GM03348 (cell line): ENCODE measurements at regions not wholly inside any gene's neighbourhood (a gene's known extent, or its start where the extent isn't known, plus 50 kb on each side); places are given as distances from the start of the nearest gene placed in this dataset.
"Not testable (repeated sequence)": the region's sequence is repeated elsewhere in the genome, so short reads cannot be mapped to it uniquely, and the experiment has no call there.

ENCODE experiments used
- DNase-seq: peaks from one replicate; pipeline ENCODE4 v3.0.0; 2012; ENCODE audit warnings: low spot score

DNA sequence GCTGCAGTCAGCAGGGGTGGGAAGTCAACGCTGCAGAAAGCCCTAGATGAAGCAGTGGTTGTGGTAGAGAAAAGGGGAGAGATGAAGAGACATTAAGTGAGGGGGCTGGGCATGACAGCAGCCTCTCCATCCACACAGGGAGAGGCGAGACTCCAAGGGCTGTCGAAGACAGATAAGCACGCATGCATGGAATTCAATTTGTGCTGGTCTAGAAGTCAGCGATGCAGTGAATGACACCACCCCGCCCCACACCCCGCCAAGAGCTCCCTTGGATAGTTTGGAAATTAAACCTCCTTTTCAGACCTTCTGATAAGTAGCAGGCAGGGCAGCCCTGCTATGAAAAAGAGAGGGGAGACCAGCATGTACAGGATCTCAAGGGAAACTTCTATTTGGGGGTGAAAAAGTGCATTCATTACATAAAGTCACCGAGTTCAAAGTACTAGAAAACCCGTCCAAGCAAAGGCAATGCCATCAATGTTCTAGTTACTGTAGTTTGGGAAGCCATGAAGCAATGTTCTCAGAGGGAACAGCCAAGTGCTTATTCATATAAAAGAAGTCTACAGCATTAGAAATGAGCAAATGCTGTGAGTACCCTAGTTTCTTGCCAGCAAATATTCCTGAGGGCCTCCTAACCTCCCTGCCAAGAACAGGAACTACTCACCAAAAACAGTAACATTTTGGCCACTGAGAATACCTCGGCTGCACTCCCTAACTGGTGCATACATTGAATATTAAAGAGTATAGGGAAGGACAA, 152.3 kb upstream of the ANXA10 start:
- no peak for DNase-seq

DNA sequence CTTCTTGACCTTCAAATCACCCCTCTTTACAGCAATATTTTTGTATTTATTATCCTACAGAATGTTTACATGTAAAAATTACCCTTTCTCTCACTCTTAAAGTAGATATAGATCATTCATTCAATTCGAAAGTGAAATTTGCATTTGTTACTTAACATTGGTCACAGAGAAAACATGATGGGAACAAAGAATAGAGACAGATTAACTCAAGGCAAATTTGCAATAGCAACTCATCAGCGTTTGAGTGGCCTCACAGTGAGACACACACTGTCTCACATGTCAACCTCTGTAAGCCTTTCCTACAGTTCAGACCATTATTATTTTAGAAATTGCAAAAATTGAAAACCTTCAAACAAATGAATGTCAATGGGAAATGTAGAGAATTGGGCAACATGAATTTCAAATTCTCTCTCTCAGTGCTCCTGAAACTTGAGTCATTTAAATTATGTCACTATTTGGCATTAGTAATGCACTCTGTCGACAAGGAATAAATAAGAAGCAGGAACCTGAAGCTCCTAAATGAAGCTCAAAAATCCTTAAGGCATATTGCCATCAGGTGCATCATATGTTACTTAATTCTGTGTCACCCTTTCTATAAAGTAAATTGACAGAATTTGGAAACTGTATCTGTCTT, 148.3 kb upstream of the ANXA10 start:
- DNase-seq: no peak

DNA sequence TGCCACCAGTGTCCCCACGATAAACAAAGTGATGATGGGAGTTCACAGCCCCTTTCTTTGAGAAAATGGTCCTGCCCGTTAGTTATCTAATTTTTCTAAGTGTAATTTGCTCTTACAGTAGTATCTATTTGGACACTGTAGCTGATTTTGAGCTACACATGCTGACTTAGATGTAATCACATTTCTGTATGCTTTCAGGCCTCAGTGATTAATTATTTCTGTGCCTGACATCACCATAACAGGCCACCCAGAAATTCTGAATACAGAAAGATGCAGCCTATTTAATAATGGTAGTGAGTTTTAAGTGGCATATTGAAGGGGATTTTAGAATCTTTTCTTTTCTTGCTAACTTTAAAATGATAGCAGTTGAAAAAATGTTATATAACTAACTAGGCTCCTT, 147.6 kb upstream of the ANXA10 start:
- DNase-seq: no peak

DNA sequence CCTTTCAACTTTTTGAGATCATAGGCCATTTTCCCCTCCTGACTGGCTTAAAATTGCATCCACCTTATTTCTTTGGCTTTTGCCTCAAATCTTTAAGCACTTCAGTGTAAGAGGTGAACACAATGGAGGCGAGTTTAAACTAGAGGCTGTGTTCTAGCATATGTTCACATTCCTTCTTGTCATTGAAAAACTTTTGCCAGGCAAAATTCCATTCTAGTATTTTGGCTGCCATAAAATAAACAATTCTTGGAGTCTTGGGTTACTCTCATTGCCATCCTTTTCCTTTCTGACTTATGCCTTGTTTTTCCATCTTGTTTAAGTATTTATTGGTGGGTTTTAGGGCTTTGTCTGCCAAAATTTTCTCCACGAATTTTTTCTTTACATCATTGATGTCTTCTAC, 137.3 kb upstream of the ANXA10 start:
- no peak for DNase-seq

DNA sequence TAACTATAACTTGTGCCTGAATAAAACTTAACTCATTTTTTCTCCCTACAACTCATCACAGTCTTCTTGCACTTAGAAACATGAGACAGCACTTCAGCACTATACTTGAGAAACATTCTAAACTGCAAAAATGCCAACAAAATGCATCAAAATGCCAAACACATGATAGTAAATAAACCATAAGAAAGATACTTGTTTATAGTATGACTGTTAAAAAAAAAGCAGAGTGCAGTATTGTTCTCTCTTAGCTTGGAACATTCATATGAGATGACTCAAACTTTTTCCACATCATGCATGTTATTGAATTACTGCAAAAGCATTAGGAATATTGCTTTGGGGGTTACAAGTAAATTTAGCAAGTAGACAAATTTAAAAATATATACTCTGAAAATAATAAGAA, 135.7 kb upstream of the ANXA10 start:
- DNase-seq: no peak

DNA sequence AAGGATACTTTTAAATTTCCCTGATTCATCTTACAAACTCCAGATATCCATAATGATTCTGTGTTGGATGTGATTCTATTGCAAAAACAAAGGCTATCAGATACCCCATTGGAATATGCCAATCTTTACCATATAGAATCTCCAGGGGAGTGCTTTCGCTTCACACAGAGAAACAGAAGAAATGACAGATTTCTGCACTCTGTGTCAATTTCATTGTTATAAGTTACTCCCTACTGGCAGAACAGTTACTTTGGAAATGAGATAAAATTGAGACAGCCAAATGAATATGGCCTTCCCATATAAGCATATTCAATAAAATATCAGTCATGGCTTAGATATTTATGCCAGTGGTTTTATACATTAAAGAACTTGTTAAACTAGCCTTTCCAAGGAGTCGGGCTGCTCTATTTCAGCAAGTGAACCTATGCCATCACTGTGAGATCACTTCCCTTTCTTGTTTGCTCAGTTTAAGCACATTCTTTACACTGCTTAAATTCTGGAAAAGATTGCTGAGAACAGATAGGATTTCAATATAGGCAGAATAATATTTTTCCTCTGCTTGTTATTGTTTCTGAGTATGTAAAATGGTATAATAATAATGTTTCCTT, 127.5 kb upstream of the ANXA10 start:
- DNase-seq: no peak

DNA sequence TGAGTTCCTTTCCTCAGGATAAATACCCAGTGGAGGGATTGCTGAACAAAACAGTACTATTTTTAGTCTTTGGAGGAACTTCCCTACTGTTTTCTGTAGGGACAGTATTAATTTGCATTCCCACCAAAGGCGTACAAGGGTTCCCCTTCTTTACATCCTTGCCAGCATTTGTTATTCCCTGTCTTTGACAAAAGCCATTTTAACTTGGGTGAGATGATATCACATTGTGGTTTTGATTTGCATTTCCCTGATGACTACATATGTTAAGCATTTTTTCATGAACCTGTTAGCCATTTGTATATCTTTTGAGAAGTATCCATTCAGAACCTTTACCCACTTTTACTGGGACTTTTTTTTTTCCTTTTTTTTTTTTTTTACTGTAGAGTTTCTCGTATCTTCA, 126.2 kb upstream of the ANXA10 start:
- no peak for DNase-seq

DNA sequence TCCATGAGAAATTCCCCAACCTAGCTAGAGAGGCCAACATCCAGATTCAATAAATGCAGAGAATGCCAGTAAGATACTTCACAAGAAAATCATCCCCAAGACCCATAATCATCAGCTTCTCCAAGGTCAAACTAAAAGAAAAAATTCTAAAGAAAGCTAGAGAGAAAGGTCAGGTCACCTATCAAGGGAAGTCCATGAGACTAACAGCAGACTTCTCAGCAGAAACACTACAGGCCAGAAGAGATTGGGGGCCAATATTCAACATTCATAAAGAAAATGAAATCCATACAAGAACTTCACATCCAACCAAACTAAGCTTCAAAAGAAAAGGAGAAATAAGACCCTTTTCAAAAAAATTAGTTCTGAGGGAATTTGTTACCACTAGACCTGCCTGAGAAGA, 118.8 kb upstream of the ANXA10 start:
- DNase-seq: no peak

DNA sequence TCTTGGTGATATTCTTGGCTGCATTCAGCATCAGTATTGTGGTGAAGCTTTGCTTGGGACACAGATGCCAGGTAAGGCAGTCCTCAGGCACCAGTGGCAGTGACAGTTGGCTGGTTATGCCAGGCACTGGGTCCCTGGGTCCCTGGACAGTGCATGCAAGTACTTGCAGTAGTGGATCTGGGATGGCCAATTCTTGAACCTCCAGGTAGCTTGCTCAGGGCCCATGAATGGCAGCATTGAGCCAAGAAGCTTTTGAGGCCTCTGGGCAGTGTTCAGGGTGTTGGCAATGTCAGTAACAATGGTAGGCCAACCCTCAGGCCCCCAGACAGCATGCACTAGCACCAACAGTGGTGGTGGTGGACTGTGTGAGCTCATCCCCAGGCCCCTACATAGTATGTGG, 106.8 kb upstream of the ANXA10 start:
- no peak for DNase-seq

DNA sequence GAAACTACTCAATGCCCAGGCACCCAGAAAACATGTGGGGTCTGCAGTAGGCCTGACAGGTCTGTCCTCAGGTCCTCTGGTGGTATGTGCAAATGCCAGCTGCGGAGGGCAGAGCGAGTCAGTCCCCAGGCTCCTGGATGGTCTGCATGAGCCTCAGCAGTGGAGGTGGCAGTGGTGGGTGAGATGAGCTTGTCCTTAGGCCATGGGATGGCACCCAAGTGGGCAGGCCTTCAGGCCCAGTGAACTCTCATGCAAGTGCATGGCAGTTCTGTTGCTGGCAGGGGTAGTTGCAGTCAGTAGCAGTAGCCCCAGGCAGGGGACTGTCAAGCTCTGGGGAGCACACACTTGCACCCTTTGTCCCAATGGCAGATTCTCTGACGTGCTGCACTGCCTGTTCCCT, 106.3 kb upstream of the ANXA10 start:
- DNase-seq: no peak

DNA sequence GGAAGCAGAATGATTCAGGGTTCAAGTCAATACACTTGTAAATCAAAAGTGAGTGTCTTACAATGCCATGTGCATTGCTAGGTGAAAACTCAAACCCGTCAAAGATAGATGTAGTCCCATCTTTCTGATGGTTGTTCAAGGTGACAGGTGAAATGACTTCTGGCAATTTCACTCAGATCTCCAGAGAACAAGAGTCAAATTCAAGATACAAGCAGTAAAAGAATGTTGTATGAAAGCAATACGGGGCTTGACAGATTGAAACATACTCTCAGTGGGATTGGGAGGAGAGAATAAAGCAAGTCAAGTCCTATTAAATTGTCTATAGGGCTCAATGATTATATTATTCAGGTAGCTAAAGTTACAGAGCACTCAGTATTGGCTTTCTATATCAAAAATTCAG, 105.1 kb upstream of the ANXA10 start:
- no peak for DNase-seq

DNA sequence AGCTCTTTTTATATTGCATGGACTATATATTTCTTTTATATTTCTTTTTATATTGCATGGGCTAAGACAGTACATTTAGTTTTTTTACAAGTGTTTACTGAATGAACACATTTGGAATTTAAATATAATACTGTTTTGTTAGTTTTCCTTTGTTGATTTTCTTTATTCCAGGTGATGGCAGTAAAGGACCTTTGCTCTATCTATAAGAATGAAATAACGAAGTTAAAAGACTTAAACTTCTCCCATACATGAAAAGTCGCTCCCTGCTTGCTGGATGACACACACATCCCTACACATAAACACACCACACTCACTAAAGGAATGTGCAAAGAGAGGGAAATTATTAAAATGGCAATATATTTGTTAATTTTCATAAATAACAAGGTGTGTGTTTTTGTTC, 102.5 kb upstream of the ANXA10 start:
- DNase-seq: no peak

DNA sequence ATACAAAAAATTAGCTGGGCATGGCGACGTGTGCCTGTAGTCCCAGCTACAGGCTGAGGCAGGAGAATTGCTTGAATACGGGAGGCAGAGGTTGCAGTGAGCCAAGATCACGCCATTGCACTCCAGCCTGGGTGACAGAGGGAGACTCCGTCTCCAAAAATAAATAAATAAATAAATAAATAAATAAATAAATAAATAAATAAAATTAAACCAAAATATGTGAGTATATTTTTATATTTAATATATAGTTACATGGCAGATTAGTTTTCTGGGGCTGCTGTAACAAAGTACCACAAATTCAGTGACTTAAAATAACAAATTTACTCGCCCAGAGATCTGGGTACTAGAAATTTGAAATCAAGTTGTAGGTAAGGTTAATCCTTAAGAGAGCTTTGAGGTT, 84.2 kb upstream of the ANXA10 start:
- DNase-seq: not testable (repeated sequence)

DNA sequence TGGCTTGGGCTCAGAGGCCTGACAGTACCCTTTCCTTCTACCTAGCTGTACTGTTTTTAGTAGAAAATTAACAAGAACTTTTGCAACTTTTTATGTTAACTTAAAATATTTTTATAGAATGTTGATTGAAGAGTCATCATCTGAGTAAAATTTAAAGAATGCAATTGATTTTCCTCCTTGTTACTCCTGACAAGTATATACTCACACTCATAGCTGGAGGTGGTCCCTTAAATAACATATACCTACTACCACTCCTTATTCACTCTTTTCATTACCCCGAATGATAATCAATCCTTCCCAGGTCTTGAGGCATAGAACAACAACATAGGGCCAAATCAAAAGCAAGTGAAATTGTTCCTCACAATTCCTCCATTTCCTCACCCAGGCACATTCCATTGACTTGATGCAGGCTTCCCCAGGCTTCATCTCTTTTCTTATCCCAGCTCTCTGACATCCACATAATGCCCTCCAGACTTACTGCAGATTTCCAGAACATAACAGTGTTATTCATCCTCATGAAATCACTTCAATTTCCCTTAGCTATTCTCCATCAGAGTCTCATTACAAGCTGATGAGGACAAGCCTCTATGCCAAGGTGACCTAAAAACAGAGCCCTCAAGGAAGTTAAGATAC, 73.2 kb upstream of the ANXA10 start:
- peak; percentile 25 for DNase-seq

DNA sequence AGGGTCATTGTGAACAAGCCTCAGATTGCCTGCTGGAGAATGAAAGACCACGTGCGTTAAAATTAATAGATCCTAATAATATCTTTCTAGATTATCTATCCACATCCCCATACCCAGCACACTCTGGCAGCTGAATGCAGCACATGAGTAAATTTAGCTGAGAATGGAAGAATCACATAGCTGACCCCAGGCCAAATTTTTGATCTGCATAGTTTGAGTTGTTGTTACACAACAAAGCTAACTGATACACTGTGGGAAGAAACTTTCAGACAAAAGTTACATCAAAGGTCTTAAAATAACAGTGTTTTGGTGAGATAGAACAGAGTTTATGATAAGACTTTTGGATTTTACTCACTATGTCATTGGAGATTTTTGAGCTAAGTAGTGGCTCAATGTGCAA, 72.4 kb upstream of the ANXA10 start:
- DNase-seq: no peak

DNA sequence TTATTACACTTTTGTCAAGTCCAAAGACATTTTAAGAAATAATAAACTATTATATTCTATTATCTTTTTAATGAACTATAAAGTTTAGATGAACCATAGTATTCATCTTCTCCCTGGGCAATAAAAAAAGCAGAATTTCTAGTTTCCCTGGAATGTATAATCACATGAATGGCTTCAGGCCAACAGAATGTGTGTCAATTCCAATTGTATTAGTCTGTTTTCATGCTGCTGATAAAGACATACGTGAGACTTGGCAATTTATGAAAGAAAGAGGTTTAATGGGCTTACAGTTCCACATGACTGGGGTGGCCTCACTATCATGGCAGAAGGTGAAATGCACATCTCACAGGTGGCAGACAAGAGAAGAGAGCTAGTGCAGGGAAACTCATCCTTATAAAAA, 70.7 kb upstream of the ANXA10 start:
- no peak for DNase-seq

DNA sequence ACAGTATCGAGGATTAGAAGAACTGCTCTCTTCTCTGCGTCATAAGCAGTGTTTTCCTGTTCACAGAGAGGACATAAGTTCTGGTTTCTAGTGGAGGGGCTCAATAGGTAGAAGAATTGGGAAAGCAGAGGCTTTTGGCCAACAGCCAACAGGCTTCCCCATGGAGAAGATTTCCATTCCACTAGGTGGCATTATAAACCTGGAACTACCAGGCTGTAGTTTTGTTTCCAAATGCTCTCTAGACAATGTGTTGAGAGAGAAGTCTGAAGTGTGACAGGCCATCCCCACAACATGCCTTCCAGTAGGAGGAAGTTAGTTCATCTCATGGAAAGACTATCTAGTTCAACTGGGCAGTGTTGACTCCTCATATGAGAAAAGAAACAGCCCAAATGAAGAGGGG, 63.8 kb upstream of the ANXA10 start:
- peak; percentile 27 for DNase-seq

DNA sequence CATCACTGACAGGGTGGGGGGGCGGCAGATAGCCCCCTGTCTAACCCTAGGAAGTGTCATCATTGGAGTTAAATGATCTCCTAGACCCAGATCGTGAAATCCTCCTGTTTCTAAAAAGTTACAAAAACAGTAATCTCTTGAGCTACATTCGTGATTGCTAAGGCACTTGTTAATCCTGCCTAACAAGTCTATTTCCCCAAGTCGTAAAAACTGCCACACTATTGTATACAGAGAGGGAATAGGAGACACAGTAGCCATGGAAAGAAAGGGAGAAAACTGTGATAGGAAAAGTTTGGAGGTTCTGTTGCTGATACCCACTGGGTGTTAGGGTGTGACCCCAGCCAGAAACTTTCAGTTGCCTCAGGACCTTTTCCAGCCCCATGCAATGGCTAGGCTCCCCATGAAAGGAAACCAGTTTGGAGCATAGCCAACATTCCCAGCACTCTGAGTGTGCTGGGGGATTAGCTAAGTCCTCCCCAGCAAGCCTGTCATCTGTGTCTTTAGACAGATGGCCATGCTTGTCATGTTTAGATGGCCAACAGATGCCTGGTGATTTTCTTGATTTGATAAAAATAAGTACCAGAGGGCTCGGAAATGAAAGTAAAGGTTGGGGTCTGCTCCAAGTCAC, 63.3 kb upstream of the ANXA10 start:
- no peak for DNase-seq

DNA sequence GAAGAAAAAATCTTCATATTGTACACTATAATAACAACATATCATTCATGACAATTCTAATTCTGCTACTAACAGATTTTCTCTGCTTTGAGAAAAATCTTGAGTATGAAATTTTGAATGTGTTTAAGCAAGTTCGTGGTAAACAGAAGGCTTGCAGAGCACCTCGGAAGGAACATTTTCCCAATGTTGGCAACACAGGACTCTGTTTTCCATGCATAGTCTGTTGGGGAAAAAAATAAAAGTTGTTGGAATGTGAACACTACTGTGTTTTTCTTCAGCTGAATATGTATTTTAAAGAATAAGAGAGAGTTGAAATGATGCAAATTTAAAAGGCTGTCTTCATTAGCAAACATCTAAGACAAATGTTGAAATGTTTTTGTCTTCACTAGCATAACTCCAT, 54.7 kb upstream of the ANXA10 start:
- no peak for DNase-seq

DNA sequence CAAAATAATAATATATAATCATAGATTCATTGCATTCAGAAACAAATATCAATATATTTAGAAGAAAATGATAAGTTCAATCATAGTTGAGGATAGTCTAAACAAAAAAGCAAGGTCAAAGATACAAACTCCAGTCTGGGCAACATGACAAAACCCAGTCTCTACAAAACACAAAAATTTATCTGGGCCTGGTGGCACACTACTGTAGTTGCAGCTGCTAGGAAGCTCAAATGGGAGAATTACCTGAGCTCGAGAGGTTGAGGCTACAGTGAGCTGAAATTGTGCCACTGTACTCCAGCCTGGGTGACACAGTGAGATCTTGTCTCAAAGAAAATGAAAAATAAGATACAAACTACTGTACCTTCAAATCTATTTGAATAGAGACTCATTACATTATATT, 52.7 kb upstream of the ANXA10 start:
- no peak for DNase-seq
